Naive thymus-derived CD4-positive, alpha-beta T cell (primary cell): ENCODE measurements at regions not wholly inside any gene's neighbourhood (a gene's known extent, or its start where the extent isn't known, plus 50 kb on each side); places are given as distances from the start of the nearest gene placed in this dataset.

Experiments used
- ATAC-seq: fragments of 150-1000 bp; cut with Tn5 transposase; 2 replicates; pipeline ENCODE4 v1.10.0; 2021; ENCODE audit warnings: mild to moderate bottlenecking, moderate library complexity
- CTCF ChIA-PET: fragments of 350-600 bp; sonication (Branson Sonifier 250); formaldehyde crosslinking; loops from one replicate; lab custom pipeline; 2021; ENCODE audit warnings: antibody characterized with exemption; lab: Charles Lee
- POLR2A ChIA-PET: fragments of 350-600 bp; sonication (Branson Sonifier 250); formaldehyde crosslinking; loops from one replicate; lab custom pipeline; 2021; ENCODE audit warnings: antibody characterized with exemption, inconsistent platforms; lab: Charles Lee
- DNase-seq, 9 donors: peaks; one replicate each; pipeline versions ENCODE4 v3.0.0 to v3.0.0-alpha.2; 2020 to 2022; ENCODE audit warnings: mixed read lengths in 1 of 9
- H3K27ac ChIP-seq: one replicate; pipeline ENCODE4 v1.7.0; 2013; ENCODE audit warnings: mild to moderate bottlenecking, low read depth, low read length, moderate library complexity
- H3K27me3 ChIP-seq, 2 donors: one replicate each; pipeline ENCODE4 v1.7.0; 2013; ENCODE audit warnings: low read length in 2 of 2, mild to moderate bottlenecking in 2 of 2, moderate library complexity in 2 of 2; ENCODE audit not compliant: control insufficient read depth in 2 of 2, insufficient read depth in 2 of 2
- H3K36me3 ChIP-seq, 3 experiments: 1 replicate in 2 of 3; 2 replicates in 1 of 3; pipeline ENCODE4 v1.7.0; 2013; ENCODE audit warnings: low read length in 3 of 3, mild to moderate bottlenecking in 3 of 3, moderate library complexity in 1 of 3; ENCODE audit not compliant: insufficient read depth in 3 of 3, control insufficient read depth in 2 of 3
- H3K4me1 ChIP-seq, 2 donors: one replicate each; pipeline ENCODE4 v1.7.0; 2013; ENCODE audit warnings: low read length in 2 of 2, mild to moderate bottlenecking in 2 of 2, moderate library complexity in 1 of 2; ENCODE audit not compliant: control insufficient read depth in 2 of 2, insufficient read depth in 2 of 2
- H3K4me3 ChIP-seq: 2 replicates; pipeline ENCODE4 v1.7.0; 2013; ENCODE audit warnings: mild to moderate bottlenecking, low read length
- H3K9me3 ChIP-seq, 3 experiments: 1 replicate in 2 of 3; 2 replicates in 1 of 3; pipeline ENCODE4 v1.7.0; 2013; ENCODE audit warnings: low read length in 3 of 3; ENCODE audit not compliant: control insufficient read depth in 2 of 3
- H3K27ac Mint-ChIP-seq, 9 donors: one replicate each; pipeline ENCODE4 v1.8.0; 2020 to 2022; ENCODE audit warnings: mixed read lengths in 9 of 9, mild to moderate bottlenecking in 8 of 9, moderate library complexity in 5 of 9, inconsistent platforms in 2 of 9
- H3K27me3 Mint-ChIP-seq, 5 donors: one replicate each; pipeline ENCODE4 v1.8.0; 2021 to 2022; ENCODE audit warnings: mixed read lengths in 5 of 5, mild to moderate bottlenecking in 1 of 5
- H3K36me3 Mint-ChIP-seq, 5 donors: one replicate each; pipeline ENCODE4 v1.8.0; 2020 to 2022; ENCODE audit warnings: mixed read lengths in 5 of 5, mild to moderate bottlenecking in 3 of 5, inconsistent platforms in 1 of 5
- H3K4me1 Mint-ChIP-seq, 7 donors: one replicate each; pipeline ENCODE4 v1.8.0; 2020 to 2022; ENCODE audit warnings: mixed read lengths in 7 of 7, mild to moderate bottlenecking in 3 of 7, inconsistent platforms in 1 of 7
- H3K4me3 Mint-ChIP-seq, 10 donors: one replicate each; pipeline ENCODE4 v1.8.0; 2020 to 2022; ENCODE audit warnings: mild to moderate bottlenecking in 10 of 10, mixed read lengths in 10 of 10, moderate library complexity in 6 of 10, inconsistent platforms in 2 of 10
- H3K9me3 Mint-ChIP-seq, 11 donors: one replicate each; pipeline ENCODE4 v1.8.0; 2020 to 2022; ENCODE audit warnings: mixed read lengths in 11 of 11, mild to moderate bottlenecking in 4 of 11, inconsistent platforms in 1 of 11, moderate library complexity in 1 of 11
- intact Hi-C, 2 donors: fragments of 100-400 bp; cut with micrococcal nuclease; formaldehyde crosslinking; loops; one replicate each; pipeline ENCODE4 v1.15.1; 2023

DNA sequence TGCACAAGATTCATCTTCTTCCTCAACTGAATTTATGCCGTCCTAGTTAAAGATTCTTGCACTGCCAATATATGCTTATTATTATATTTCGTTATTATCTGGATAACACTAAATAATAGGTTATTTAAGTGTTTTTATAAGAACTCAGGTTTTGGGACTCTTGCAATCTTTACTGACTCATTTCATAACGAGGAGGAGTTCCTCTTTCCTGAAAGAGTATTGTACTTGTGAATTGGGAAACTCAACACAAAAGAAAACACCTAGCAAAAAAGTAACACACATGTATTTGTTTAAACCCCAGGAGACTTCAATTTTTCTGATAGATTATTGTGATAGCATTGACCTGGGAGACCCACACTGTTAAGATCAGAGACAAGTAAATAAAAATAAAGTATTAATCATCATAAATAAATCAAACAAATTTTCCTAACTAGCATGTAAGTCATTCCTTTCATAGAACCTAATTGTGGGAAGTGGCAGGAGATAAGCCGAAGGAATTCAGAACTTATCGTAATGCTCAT, 505.8 kb downstream of the KCNJ2 start:
- DNase-seq (no peak), ATAC-seq (no peak)
- intact Hi-C loops, result no loop called here
- Mint-ChIP-seq H3K36me3 (no peaks in the 10 kb centered on the region), H3K27me3 (no peaks in the 10 kb centered on the region), H3K27ac (no peak overlapping the region), H3K9me3 (peaks cover 0 to 4% (median 0%) of the 10 kb centered on the region in 11 donors), H3K4me3 (no peak overlapping the region), H3K4me1 (no peaks in the 10 kb centered on the region)
- H3K9me3 ChIP-seq, result no peaks in the 10 kb centered on the region
- POLR2A ChIA-PET, result no interaction called here
- H3K27me3 ChIP-seq, result no peaks in the 10 kb centered on the region
- CTCF ChIA-PET, result no interaction called here
- no peaks in the 10 kb centered on the region for H3K4me1 ChIP-seq
- no peaks in the 10 kb centered on the region for H3K36me3 ChIP-seq
- H3K4me3 ChIP-seq, result no peak overlapping the region
- H3K27ac ChIP-seq, result no peak overlapping the region

DNA sequence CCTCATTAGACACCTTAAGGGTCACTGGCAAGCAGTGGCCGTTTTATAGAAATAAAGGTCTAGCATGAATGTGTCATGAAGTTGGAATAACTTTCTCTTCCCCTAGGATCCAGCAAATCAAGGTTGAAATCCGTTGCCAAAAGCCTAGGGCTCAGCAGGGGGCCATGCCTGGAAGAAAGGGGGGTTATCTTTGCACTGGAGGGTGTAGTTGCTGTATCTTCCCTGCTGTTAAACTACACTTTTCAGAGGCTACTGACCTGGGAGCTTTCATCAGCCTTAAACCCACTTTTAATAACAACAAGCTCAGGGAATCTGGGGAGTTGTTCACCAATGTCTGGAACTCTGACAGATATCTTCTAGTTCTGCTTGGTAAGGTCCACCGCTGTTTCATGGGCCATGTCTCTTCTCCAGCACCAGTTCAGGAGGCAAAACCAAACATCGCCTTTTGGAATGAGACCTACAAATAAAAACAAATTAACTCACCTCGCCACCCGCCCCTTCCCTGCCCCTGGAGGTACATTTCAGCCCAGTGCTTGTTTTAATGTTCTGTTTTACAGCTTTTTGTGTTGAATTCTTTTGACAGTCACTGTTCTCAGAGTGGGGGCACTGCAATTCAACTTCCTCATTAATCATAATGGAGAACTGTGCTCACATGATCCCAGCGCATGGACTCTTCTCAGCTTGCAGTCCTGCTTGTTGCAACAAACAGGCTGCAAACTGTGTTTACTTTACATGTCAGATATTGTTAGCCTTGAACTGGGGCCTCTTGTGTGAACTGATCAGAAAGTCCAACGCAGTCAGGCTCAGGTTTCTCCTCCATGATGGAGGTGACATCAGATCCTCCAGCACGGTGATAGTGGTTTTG, 508.7 kb downstream of the KCNJ2 start:
- no peaks in the 10 kb centered on the region for H3K36me3 Mint-ChIP-seq
- Histone ChIP-seq H3K27ac (no peak overlapping the region), H3K9me3 (no peaks in the 10 kb centered on the region), H3K4me1 (no peaks in the 10 kb centered on the region), H3K27me3 (no peaks in the 10 kb centered on the region), H3K4me3 (no peak overlapping the region), H3K36me3 (no peaks in the 10 kb centered on the region)
- intact Hi-C loops, result no loop called here
- H3K4me3 Mint-ChIP-seq, result no peak overlapping the region
- no peaks in the 10 kb centered on the region for H3K27me3 Mint-ChIP-seq
- H3K9me3 Mint-ChIP-seq, result peaks cover 0 to 3% (median 0%) of the 10 kb centered on the region in 11 donors
- DNase-seq (no peak), ATAC-seq (no peak)
- no peaks in the 10 kb centered on the region for H3K4me1 Mint-ChIP-seq
- ChIA-PET CTCF (no interaction called here), POLR2A (no interaction called here)
- H3K27ac Mint-ChIP-seq, result no peak overlapping the region

DNA sequence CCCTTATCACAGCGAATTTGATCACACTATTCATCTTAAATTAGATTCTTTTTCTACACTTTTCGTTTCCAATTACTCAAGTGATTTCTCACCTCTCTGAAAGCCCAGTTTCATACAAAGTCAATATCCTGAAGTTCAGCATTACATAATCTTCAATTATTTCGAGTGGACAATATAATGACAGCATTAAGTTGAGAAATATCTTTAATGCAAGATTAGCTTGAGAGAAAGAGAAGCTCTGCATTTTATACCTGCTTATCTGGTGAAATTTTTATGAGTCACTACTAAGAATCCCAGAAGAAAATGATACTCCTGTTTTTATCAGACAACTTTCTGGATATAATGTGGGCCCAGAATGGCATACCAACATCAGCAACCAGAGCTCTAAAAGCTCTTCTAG, 509.6 kb downstream of the KCNJ2 start:
- ATAC-seq (no peak), DNase-seq (no peak)
- Histone ChIP-seq H3K4me3 (no peak overlapping the region), H3K36me3 (no peaks in the 10 kb centered on the region), H3K9me3 (no peaks in the 10 kb centered on the region), H3K4me1 (no peaks in the 10 kb centered on the region), H3K27me3 (no peaks in the 10 kb centered on the region), H3K27ac (no peak overlapping the region)
- no peak overlapping the region for H3K4me3 Mint-ChIP-seq
- no peaks in the 10 kb centered on the region for H3K27me3 Mint-ChIP-seq
- ChIA-PET CTCF (no interaction called here), POLR2A (no interaction called here)
- H3K27ac Mint-ChIP-seq, result no peak overlapping the region
- H3K36me3 Mint-ChIP-seq, result no peaks in the 10 kb centered on the region
- no peaks in the 10 kb centered on the region for H3K4me1 Mint-ChIP-seq
- intact Hi-C loops, result no loop called here
- peaks cover 0 to 3% (median 0%) of the 10 kb centered on the region in 11 donors for H3K9me3 Mint-ChIP-seq

DNA sequence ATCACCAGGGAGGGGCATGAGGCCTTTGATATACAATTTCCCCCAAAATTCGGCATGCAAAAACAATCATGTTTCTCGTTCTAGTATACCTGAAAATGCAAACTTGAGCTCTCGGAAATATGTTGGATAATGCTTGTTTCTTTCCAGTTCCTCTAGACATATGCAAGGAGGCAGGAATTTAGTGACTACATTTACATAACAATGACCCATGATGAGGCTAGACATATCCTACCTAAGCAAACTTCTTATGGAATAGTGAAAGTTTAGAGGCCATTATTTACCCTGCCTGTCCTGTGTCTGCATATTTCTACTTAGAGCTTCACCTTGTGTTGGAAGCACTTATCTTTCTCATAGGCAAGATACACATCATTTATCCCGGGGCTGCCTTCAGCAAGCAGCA, 514.6 kb downstream of the KCNJ2 start:
- CTCF ChIA-PET, result no interaction called here
- H3K4me1 Mint-ChIP-seq, result no peaks in the 10 kb centered on the region
- H3K4me3 Mint-ChIP-seq, result no peak overlapping the region
- DNase-seq (no peak), ATAC-seq (no peak)
- intact Hi-C loops, result no loop called here
- Histone ChIP-seq H3K36me3 (no peaks in the 10 kb centered on the region), H3K4me1 (no peaks in the 10 kb centered on the region), H3K9me3 (no peaks in the 10 kb centered on the region), H3K27ac (no peak overlapping the region), H3K27me3 (no peaks in the 10 kb centered on the region), H3K4me3 (no peak overlapping the region)
- H3K9me3 Mint-ChIP-seq, result peaks cover 0 to 3% (median 0%) of the 10 kb centered on the region in 11 donors
- POLR2A ChIA-PET, result no interaction called here
- H3K36me3 Mint-ChIP-seq, result no peaks in the 10 kb centered on the region
- H3K27ac Mint-ChIP-seq, result no peak overlapping the region
- H3K27me3 Mint-ChIP-seq, result no peaks in the 10 kb centered on the region

DNA sequence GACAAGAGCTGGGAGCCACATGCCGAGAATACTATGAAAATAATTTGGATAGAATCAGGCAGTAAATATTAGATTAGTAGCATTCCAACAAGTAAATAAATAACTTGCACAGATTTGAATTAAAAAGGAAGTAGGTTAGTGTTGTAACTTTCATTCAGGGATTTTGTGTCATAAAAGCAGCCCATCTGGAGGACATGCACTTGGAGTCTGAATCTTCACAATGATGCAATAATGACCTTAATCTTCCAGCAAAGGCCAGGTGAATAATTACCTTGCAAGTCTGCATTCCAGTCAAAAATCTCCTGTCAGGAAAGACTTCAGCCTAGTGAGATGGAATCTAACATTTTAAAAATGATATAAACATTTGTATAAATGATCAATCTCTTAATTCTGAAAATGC, 518.1 kb downstream of the KCNJ2 start:
- Histone ChIP-seq H3K27me3 (no peaks in the 10 kb centered on the region), H3K4me1 (no peaks in the 10 kb centered on the region), H3K27ac (no peak overlapping the region), H3K4me3 (no peak overlapping the region), H3K9me3 (no peaks in the 10 kb centered on the region), H3K36me3 (no peaks in the 10 kb centered on the region)
- CTCF ChIA-PET, result no interaction called here
- Mint-ChIP-seq H3K27ac (no peak overlapping the region), H3K27me3 (no peaks in the 10 kb centered on the region), H3K9me3 (peaks cover 0 to 5% (median 2%) of the 10 kb centered on the region in 11 donors), H3K4me3 (no peak overlapping the region), H3K4me1 (peaks cover 0 to 5% (median 0%) of the 10 kb centered on the region in 7 donors), H3K36me3 (no peaks in the 10 kb centered on the region)
- intact Hi-C loops, result no loop called here
- POLR2A ChIA-PET, result no interaction called here
- no peak for ATAC-seq
- no peak for DNase-seq

DNA sequence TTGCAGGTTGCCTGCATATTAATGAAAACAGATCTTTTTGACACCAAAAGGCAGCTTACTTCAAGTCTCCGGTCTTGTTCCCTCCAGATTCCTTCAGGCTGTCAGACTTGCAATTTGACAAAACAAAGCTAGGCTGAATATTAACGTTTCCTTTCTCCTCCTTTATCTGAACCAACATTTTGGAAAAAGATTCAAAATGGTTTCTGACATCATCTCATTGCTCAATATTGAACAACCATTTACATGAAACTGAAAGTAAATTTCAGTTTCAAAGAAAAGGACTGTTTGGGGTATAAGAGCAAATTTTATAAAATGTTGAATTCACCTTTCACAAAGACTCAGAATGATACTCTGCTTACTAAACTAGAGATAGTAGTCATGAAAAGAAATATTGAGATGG, 521.8 kb downstream of the KCNJ2 start:
- ChIA-PET CTCF (no interaction called here), POLR2A (no interaction called here)
- H3K27me3 ChIP-seq, result no peaks in the 10 kb centered on the region

DNA sequence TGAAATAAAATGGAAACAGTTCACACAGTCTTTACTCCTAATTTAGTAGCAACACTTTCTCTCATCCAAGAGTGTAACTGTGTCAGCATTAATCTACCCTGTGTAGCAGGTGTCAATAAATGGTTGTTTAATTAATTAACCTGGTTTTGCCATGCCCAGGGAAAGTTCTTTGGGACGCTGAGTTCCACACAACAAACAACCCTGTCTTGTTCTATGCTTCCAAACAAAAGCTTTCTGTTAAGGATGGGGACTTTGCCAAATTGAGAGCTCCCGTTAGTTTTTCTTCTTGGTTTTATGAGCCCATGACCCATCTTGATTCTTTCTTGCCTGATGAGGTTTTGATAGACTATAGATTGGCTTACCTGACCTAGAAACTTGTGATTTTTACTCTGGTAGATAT, 530.1 kb downstream of the KCNJ2 start:
- Histone ChIP-seq H3K9me3 (no peaks in the 10 kb centered on the region), H3K36me3 (no peaks in the 10 kb centered on the region), H3K27ac (no peak overlapping the region), H3K4me3 (no peak overlapping the region), H3K27me3 (peaks cover 0 to 2% of the 10 kb centered on the region in 2 donors), H3K4me1 (no peaks in the 10 kb centered on the region)
- ChIA-PET CTCF (no interaction called here), POLR2A (no interaction called here)
- ATAC-seq (no peak), DNase-seq (no peak)
- H3K4me3 Mint-ChIP-seq, result no peak overlapping the region
- H3K36me3 Mint-ChIP-seq, result no peaks in the 10 kb centered on the region
- intact Hi-C loops, result no loop called here
- peaks cover 0 to 9% (median 0%) of the 10 kb centered on the region in 5 donors for H3K27me3 Mint-ChIP-seq
- H3K27ac Mint-ChIP-seq, result no peak overlapping the region
- H3K4me1 Mint-ChIP-seq, result no peaks in the 10 kb centered on the region
- H3K9me3 Mint-ChIP-seq, result peaks cover 0 to 2% (median 0%) of the 10 kb centered on the region in 11 donors

More for the DNA sequence above, 521.8 kb downstream of the KCNJ2 start:
- H3K9me3 ChIP-seq, result no peaks in the 10 kb centered on the region
- Mint-ChIP-seq H3K27me3 (peaks cover 0 to 5% (median 0%) of the 10 kb centered on the region in 5 donors), H3K36me3 (no peaks in the 10 kb centered on the region), H3K4me3 (no peak overlapping the region), H3K4me1 (peaks cover 0 to 5% (median 0%) of the 10 kb centered on the region in 7 donors), H3K9me3 (peaks cover 0 to 7% (median 2%) of the 10 kb centered on the region in 11 donors), H3K27ac (no peak overlapping the region)
- no peak overlapping the region for H3K4me3 ChIP-seq
- no peaks in the 10 kb centered on the region for H3K36me3 ChIP-seq
- ATAC-seq (no peak), DNase-seq (no peak)
- intact Hi-C loops, result no loop called here
- H3K27ac ChIP-seq, result no peak overlapping the region
- H3K4me1 ChIP-seq, result no peaks in the 10 kb centered on the region
